DND-41 (cell line): ENCODE measurements at regions not wholly inside any gene's neighbourhood (a gene's known extent, or its start where the extent isn't known, plus 50 kb on each side); places are given as distances from the start of the nearest gene placed in this dataset.

ENCODE experiments used
- ATAC-seq: fragments of 200-7000 bp; cut with Tn5 transposase; 3 replicates; pipeline ENCODE4 v1.9.1; 2021; ENCODE audit warnings: low read depth; ENCODE audit not compliant: insufficient read depth
- DNase-seq: peaks from one replicate; pipeline ENCODE4 v3.0.0-alpha.2; 2020
- H2AFZ ChIP-seq: 2 replicates; pipeline ENCODE4 v1.6.0; 2012; ENCODE audit warnings: low read depth, low read length
- H3K27ac ChIP-seq: 2 replicates; pipeline ENCODE4 v1.5.1; 2012; ENCODE audit warnings: low read length, inconsistent platforms
- H3K27me3 ChIP-seq: fragments of 200-600 bp; sonication (generic); 2 replicates; pipeline ENCODE4 v1.6.0; 2012; ENCODE audit warnings: low read length, mild to moderate bottlenecking, inconsistent platforms; ENCODE audit not compliant: insufficient read depth, poor library complexity
- H3K36me3 ChIP-seq: 2 replicates; pipeline ENCODE4 v1.5.1; 2012; ENCODE audit warnings: low read length, inconsistent platforms; ENCODE audit not compliant: insufficient read depth
- H3K4me1 ChIP-seq: 2 replicates; pipeline ENCODE4 v1.5.1; 2012; ENCODE audit warnings: mild to moderate bottlenecking, low read length; ENCODE audit not compliant: insufficient read depth
- H3K4me2 ChIP-seq: 2 replicates; pipeline ENCODE4 v1.6.0; 2012; ENCODE audit warnings: mild to moderate bottlenecking, moderate library complexity, low read length, inconsistent platforms; ENCODE audit not compliant: insufficient read depth
- H3K4me3 ChIP-seq, 2 experiments: fragments of 200-600 bp in 1 of 2; shearing (Covaris generic) in 1 of 2; 2 replicates each; pipeline ENCODE4 v1.5.1; 2012 to 2016; ENCODE audit warnings: inconsistent platforms in 2 of 2, low read length in 2 of 2, mild to moderate bottlenecking in 2 of 2, low read depth in 1 of 2, moderate library complexity in 1 of 2
- H3K79me2 ChIP-seq: 2 replicates; pipeline ENCODE4 v1.6.0; 2012; ENCODE audit warnings: low read length, inconsistent platforms; ENCODE audit not compliant: insufficient read depth
- H3K9ac ChIP-seq: 2 replicates; pipeline ENCODE4 v1.6.0; 2012; ENCODE audit warnings: low read depth, mild to moderate bottlenecking, inconsistent platforms, low read length, moderate library complexity
- H3K9me3 ChIP-seq: 2 replicates; pipeline ENCODE4 v1.5.1; 2012; ENCODE audit warnings: low read length, moderate library complexity, mild to moderate bottlenecking, inconsistent platforms; ENCODE audit not compliant: insufficient read depth, severe bottlenecking
- H4K20me1 ChIP-seq: 2 replicates; pipeline ENCODE4 v1.6.0; 2012; ENCODE audit warnings: low read length; ENCODE audit not compliant: insufficient read depth
- EZH2 ChIP-seq: IDR thresholded peaks from 3 replicates; pipeline ENCODE4 v1.6.1; 2012; ENCODE audit warnings: borderline replicate concordance, low read depth, mild to moderate bottlenecking, moderate library complexity, low read length, inconsistent platforms; ENCODE audit not compliant: severe bottlenecking
- TF ChIP-seq, protein P1 (sequence below): IDR thresholded peaks from 2 replicates; pipeline ENCODE4 v1.5.1; 2012; ENCODE audit warnings: borderline replicate concordance, low read length, moderate library complexity, mild to moderate bottlenecking; ENCODE audit not compliant: poor library complexity, severe bottlenecking; ENCODE audit errors: extremely low read depth

DNA sequence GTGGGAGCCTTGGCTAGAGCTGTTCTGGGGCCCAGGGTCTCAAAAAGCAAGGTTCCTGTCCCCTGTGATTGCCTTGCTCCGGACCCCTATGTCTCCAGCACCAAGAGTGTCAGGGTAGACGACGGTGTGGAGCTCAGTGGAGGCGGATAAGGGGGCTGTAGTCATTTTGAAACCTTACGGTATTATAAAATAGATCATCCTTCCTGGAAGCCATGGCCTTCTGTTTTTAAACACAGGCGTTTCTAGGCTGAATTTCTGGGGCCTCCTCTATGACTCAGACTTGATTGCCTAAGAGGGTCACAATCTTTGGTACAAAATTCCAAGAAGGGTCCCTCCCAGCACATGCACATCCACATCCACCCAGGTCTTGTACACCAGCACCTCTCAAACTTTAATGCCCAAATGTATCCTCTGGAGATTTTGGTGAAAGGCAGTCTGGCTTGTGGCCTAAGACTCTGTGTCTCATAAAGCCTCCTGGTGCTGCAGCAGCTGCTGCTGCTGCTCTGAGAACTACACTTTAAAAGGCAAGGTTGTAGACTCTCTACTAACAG is 70.5 kb upstream of the XCR1 start:
- H3K9ac ChIP-seq = peak overlapping the region; percentile 47
- peak overlapping the region in 1 of 2 experiments; percentile 24; a peak in 1 of 4 replicates for H3K4me3 ChIP-seq
- H4K20me1 ChIP-seq = no peaks in the 10 kb centered on the region
- no peaks in the 10 kb centered on the region for H3K36me3 ChIP-seq
- DNase-seq = peak; percentile 58
- H3K79me2 ChIP-seq = no peaks in the 10 kb centered on the region
- peak overlapping the region; percentile 91 for H3K27ac ChIP-seq
- TF ChIP-seq, protein P1, sequence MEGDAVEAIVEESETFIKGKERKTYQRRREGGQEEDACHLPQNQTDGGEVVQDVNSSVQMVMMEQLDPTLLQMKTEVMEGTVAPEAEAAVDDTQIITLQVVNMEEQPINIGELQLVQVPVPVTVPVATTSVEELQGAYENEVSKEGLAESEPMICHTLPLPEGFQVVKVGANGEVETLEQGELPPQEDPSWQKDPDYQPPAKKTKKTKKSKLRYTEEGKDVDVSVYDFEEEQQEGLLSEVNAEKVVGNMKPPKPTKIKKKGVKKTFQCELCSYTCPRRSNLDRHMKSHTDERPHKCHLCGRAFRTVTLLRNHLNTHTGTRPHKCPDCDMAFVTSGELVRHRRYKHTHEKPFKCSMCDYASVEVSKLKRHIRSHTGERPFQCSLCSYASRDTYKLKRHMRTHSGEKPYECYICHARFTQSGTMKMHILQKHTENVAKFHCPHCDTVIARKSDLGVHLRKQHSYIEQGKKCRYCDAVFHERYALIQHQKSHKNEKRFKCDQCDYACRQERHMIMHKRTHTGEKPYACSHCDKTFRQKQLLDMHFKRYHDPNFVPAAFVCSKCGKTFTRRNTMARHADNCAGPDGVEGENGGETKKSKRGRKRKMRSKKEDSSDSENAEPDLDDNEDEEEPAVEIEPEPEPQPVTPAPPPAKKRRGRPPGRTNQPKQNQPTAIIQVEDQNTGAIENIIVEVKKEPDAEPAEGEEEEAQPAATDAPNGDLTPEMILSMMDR = no peak
- TF ChIP-seq EZH2 = no peak
- no peaks in the 10 kb centered on the region for H3K9me3 ChIP-seq
- ATAC-seq = peak; percentile 76
- no peaks in the 10 kb centered on the region for H3K27me3 ChIP-seq
- H2AFZ ChIP-seq = peak overlapping the region; percentile 48; the same call in 1 of the 2 replicates
- peaks cover 60% of the 10 kb centered on the region for H3K4me1 ChIP-seq
- H3K4me2 ChIP-seq = peak overlapping the region; percentile 43

DNA sequence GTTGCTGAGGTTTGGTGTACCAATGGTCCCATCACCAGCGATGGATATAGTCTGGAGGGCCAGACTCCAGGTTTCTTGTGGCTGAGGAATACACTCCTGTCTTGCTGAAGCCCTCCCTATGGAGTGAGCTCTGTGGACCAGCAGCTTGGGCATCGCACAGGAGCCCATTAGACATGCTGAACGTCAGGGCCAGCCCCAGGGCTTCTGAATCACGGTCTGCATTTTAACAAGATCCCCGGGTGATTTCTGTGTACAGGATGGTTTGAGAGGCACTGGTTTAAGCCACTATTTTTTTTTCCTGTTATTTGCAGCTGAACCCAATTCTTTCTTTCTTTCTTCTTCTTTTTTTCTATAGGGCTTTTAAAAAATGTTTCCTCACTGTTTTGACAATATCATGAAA is 69.5 kb upstream of the XCR1 start:
- Histone ChIP-seq H3K27me3 (no peaks in the 10 kb centered on the region), H4K20me1 (no peaks in the 10 kb centered on the region), H3K9ac (peak overlapping the region; percentile 47), H3K36me3 (no peaks in the 10 kb centered on the region), H3K9me3 (no peaks in the 10 kb centered on the region), H3K4me2 (no peak overlapping the region), H3K79me2 (no peaks in the 10 kb centered on the region), H3K4me1 (peaks cover 70% of the 10 kb centered on the region), H2AFZ (no peak overlapping the region), H3K4me3 (no peak overlapping the region), H3K27ac (peak overlapping the region; percentile 91)
- no peak for TF ChIP-seq EZH2
- TF ChIP-seq, protein P1 = no peak
- DNase-seq (no peak), ATAC-seq (no peak)

- peak overlapping the region; percentile 47; the same call in 1 of the 2 replicates for H3K9ac ChIP-seq
- H3K27me3 ChIP-seq = no peaks in the 10 kb centered on the region
- H3K4me3 ChIP-seq = no peak overlapping the region
- no peaks in the 10 kb centered on the region for H3K79me2 ChIP-seq
- ATAC-seq = no peak
- no peak for DNase-seq
- H2AFZ ChIP-seq = no peak overlapping the region
- no peaks in the 10 kb centered on the region for H4K20me1 ChIP-seq
- H3K9me3 ChIP-seq = no peaks in the 10 kb centered on the region
- peaks cover 74% of the 10 kb centered on the region for H3K4me1 ChIP-seq
- H3K27ac ChIP-seq = peak overlapping the region; percentile 91
- no peaks in the 10 kb centered on the region for H3K36me3 ChIP-seq
- no peak overlapping the region for H3K4me2 ChIP-seq
- no peak for TF ChIP-seq EZH2
- TF ChIP-seq, protein P1 = no peak
Measured at GRCh38 chr3:46096336-46096735, 69.1 kb upstream of the XCR1 start.
